ENCODE measurements at regions not wholly inside any gene's neighbourhood (a gene's known extent, or its start where the extent isn't known, plus 50 kb on each side); places are given as distances from the start of the nearest gene placed in this dataset.
"Not testable (repeated sequence)": the region's sequence is repeated elsewhere in the genome, so short reads cannot be mapped to it uniquely, and the experiment has no call there.

DNA sequence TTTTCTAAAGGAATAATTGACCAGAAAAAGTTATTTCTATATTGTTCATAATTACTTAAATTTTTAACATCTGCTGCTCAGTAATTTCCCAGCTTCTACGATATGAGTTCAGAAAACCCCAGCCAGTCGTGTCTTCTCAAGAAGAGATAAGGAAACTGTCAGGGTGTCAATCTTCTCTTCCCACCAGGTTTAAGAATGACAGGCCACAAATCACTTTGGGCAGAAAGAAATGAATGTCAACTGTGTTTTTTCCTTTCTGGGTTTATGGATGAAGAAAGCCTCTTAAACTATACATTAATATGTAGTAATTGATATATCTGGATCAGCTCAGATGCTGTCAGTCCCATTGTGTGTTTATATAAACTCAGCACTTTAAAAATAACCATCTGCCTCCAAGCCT lies 453.2 kb upstream of the NUDT12 start:
- DNase-seq (no peak), ATAC-seq (no peak)
- peaks cover 4 to 7% of the 10 kb centered on the region in 2 donors for H3K9me3 Mint-ChIP-seq
- H3K4me3 Mint-ChIP-seq, result no peak overlapping the region
- no peak overlapping the region for H3K27ac Mint-ChIP-seq
- H3K27me3 Mint-ChIP-seq, result no peaks in the 10 kb centered on the region
- H3K4me1 Mint-ChIP-seq, result no peaks in the 10 kb centered on the region

DNA sequence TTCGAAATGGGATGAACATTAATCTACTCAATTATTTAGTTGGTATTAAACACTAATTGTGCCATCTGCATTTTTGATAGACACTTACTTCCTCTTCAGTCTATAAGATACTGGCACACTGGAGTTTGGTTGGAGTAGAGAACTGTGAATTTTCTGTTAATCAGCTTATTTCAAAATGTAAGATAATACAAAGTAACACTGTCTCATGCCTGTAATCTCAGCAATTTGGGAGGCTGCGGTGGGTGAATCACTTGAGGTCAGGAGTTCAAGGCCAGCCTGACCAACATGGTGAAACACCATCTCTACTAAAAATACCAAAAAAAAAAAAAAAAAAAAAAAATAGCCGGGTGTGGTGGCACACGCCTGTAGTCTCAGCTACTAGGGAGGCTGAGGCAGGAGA lies 440.2 kb upstream of the NUDT12 start:
- not testable (repeated sequence) for H3K27ac Mint-ChIP-seq, H3K27me3 Mint-ChIP-seq, DNase-seq, H3K4me1 Mint-ChIP-seq, H3K4me3 Mint-ChIP-seq, H3K9me3 Mint-ChIP-seq, ATAC-seq

DNA sequence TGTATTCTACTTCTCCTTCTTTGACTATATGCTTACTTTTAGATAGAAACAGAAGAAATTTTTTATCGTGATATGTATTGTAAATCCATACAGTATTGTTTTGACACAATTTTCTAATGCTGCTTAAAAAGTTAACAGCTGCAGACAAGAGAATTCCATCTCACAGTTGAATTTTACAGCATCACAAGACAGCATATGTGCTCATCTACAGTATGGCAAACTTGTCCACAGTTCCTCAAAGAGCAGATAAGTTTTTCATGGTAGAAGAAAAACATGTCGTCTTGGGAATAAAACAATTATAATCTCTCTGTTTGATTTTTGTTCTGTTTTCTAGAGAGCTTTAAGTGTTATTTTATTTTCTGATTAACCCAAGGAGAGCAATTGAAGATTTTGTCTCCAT lies 438.5 kb upstream of the NUDT12 start:
- no peaks in the 10 kb centered on the region for H3K27me3 Mint-ChIP-seq
- no peak overlapping the region for H3K27ac Mint-ChIP-seq
- ATAC-seq (no peak), DNase-seq (no peak)
- peaks cover 0 to 8% of the 10 kb centered on the region in 2 donors for H3K9me3 Mint-ChIP-seq
- no peaks in the 10 kb centered on the region for H3K4me1 Mint-ChIP-seq
- no peak overlapping the region for H3K4me3 Mint-ChIP-seq

DNA sequence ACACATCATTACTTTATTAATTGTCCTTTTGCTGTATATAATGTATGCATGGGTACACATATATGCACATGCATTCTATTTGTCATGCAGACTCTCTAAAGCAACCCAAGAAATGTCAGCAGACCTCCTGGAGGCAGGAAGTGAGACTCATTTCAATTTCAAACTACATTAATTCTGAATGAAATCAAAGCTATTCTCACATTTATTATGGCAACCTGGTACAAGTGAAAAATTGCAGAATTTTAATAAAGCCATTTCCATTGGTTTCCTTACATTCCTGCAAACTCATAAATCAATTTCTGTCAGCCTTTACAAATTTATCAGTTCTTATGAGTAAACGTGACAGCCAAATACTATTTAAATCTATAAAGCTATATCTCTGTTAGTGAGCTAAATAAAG lies 430.4 kb upstream of the NUDT12 start:
- no peaks in the 10 kb centered on the region for H3K4me1 Mint-ChIP-seq
- DNase-seq, result no peak
- H3K27me3 Mint-ChIP-seq, result no peaks in the 10 kb centered on the region
- peaks cover 4 to 5% of the 10 kb centered on the region in 2 donors for H3K9me3 Mint-ChIP-seq
- H3K27ac Mint-ChIP-seq, result no peak overlapping the region
- no peak overlapping the region for H3K4me3 Mint-ChIP-seq
- no peak for ATAC-seq

DNA sequence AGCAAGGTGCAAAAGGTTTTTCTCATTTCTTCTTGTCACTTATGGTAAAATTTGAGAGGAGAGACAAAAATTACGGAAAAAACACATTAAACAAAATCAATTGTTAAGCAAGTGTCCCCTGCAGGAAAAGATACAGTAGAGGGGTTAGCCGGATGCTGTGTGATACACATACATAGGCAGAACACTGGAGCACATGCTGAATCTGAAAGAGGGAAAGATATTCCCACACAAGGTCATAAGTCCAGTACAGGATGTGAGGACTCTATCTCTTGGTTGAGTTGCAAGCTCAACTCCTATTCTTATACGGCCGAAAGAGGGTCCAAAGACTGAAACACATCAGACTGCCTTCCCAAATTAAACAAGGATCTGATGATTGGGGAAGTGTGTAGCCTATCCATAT lies 427.5 kb upstream of the NUDT12 start:
- no peaks in the 10 kb centered on the region for H3K4me1 Mint-ChIP-seq
- H3K27me3 Mint-ChIP-seq, result no peaks in the 10 kb centered on the region
- peaks cover 8 to 15% of the 10 kb centered on the region in 2 donors for H3K9me3 Mint-ChIP-seq
- no peak overlapping the region for H3K27ac Mint-ChIP-seq
- H3K4me3 Mint-ChIP-seq, result no peak overlapping the region
- ATAC-seq (no peak), DNase-seq (no peak)

DNA sequence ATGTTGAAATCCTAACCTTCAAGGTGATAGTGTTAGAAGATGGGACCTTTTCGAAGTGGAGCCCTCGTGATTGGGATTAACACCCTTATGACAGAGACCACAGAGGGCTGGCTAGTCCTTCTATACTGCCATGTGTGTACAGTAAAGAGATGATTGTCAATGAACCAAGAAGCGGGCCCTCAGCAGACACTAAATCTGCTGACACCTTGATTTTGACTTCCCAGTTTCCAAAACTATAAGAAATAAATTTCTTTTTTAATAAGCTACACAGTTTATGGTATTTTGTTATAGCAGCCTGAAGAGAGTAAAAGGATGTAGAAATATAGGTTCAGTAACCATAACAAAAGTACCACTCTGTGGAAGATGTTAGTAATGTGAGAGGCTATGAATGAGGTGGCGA lies 419.0 kb upstream of the NUDT12 start:
- Mint-ChIP-seq H3K9me3 (peaks cover 1 to 6% of the 10 kb centered on the region in 2 donors), H3K4me3 (no peak overlapping the region), H3K27me3 (no peaks in the 10 kb centered on the region), H3K27ac (no peak overlapping the region), H3K4me1 (no peaks in the 10 kb centered on the region)
- ATAC-seq (no peak), DNase-seq (no peak)

DNA sequence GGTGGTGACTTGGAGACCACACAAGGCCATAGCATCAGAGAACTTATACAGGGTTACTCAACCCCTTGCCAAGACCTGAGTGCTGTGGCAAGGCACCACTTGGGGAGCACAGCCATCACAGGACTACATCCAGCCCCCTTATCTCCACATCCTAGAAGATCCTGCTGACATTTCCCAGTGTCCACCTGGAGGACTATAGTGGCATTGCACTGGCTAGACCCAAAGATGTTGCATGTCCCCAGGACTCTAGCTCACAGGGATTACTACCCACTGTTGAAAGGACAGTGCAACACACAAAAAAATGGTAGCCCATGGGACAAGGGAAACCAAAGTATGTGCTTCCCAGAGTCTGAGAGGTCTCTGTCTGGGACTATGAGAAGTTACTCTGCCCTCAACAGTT lies 411.1 kb upstream of the NUDT12 start:
- no peak overlapping the region for H3K4me3 Mint-ChIP-seq
- H3K27ac Mint-ChIP-seq, result no peak overlapping the region
- peaks cover 10 to 23% of the 10 kb centered on the region in 2 donors for H3K9me3 Mint-ChIP-seq
- no peak for ATAC-seq
- no peaks in the 10 kb centered on the region for H3K27me3 Mint-ChIP-seq
- H3K4me1 Mint-ChIP-seq, result no peaks in the 10 kb centered on the region
- DNase-seq, result no peak

DNA sequence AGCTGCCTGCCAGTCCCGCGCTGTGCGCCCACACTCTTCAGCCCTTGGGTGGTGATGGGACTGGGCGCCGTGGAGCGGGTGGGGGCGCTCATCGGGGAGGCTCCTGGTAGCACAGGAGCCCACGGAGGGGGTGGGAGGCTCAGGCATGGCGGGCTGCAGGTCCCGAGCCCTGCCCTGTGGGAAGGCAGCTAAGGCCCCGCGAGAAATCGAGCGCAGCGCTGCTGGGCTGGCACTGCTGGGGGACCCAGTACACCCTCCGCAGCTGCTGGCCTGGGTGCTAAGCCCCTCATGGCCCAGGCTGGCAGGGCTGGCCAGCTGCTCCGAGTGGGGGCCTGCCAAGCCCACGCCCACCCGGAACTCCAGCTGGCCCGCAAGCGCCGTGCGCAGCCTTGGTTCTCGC lies 403.7 kb upstream of the NUDT12 start:
- not testable (repeated sequence) for H3K4me1 Mint-ChIP-seq, H3K4me3 Mint-ChIP-seq, DNase-seq, H3K27me3 Mint-ChIP-seq, ATAC-seq, H3K27ac Mint-ChIP-seq
- peaks cover 18 to 21% of the 10 kb centered on the region in 2 donors for H3K9me3 Mint-ChIP-seq

DNA sequence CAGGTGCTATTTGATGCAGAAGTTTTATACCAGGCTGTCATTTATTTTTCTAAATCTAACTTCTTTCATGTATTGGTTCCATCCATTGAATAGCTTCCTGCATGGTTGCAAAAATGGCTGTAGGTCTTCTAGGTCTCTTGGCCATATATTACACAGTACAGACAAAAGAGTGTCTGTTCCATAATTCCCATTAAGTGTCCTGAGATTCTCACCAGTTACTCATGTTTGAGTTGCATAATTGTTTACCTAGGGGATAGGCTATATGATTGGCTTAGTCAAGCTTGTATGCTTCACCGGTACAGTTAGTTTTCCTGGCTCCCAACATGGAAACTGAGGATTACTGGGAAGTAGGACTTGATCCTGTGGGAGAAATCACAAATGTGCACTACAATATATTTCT lies 399.4 kb upstream of the NUDT12 start:
- DNase-seq (no peak), ATAC-seq (no peak)
- no peaks in the 10 kb centered on the region for H3K4me1 Mint-ChIP-seq
- peaks cover 7 to 12% of the 10 kb centered on the region in 2 donors for H3K9me3 Mint-ChIP-seq
- no peak overlapping the region for H3K4me3 Mint-ChIP-seq
- no peaks in the 10 kb centered on the region for H3K27me3 Mint-ChIP-seq
- no peak overlapping the region for H3K27ac Mint-ChIP-seq

DNA sequence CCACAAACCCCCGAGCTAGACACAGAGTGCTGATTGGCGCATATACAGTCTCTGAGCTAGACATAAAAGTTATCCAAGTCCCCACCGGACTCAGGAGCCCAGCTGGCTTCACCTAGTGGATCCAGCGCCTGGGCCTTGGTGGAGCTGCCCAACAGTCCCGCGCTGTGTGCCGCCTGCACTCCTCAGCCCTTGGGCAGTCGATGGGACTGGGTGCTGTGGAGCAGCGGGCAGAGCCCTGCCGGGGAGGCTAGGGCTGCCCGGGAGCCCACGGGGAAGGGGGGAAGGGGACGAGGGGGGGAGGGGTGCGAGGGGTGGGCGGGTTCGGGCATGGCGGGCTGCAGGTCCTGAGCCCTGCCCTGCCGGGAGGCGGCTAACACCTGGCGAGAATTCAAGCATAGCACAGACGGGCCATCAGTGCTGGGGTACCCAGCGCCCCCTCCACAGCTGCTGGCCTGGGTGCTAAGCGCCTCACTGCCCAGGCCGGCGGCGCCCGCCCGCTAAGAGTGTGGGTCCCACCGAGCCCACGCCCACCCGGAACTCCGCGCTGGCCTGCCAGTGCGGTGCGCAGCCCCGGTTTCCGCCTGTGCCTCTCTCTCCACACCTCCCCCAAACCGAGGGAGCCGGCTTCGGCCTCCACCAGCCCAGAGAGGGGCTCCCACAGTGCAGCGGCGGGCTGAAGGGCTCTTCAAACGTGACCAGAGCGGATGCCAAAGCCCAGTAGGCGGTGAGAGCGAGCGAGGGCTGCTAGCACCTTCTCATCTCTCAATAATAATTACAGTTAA lies 391.2 kb upstream of the NUDT12 start:
- no peaks in the 10 kb centered on the region for H3K4me1 Mint-ChIP-seq
- no peaks in the 10 kb centered on the region for H3K27me3 Mint-ChIP-seq
- no peak for DNase-seq

DNA sequence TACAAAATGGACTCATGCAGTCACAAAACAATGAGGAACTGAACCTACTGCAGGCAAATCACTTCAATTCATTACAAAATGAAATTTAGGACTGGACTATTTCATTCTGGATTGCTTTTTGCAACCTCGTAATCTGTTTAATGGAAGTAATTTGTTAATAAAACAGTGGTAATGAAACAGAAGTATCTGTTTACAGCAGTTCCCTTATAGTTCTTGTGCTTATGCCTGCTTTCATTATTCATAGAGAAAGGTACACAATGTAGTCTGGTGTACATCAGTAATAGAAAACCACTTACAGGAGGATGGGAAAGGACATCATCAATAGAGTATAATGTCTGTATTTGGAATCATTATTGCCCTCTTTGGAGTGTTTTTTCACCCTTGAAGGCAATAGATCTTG lies 389.2 kb upstream of the NUDT12 start:
- no peak for ATAC-seq
- H3K27me3 Mint-ChIP-seq, result no peaks in the 10 kb centered on the region
- H3K9me3 Mint-ChIP-seq, result peaks cover 0 to 7% of the 10 kb centered on the region in 2 donors
- no peaks in the 10 kb centered on the region for H3K4me1 Mint-ChIP-seq
- no peak for DNase-seq
- no peak overlapping the region for H3K27ac Mint-ChIP-seq
- H3K4me3 Mint-ChIP-seq, result no peak overlapping the region

More for the DNA sequence above, 391.2 kb upstream of the NUDT12 start:
- Mint-ChIP-seq H3K9me3 (peaks cover 0 to 7% of the 10 kb centered on the region in 2 donors), H3K27ac (no peak overlapping the region), H3K4me3 (no peak overlapping the region)
- ATAC-seq, result peak; percentile 52

DNA sequence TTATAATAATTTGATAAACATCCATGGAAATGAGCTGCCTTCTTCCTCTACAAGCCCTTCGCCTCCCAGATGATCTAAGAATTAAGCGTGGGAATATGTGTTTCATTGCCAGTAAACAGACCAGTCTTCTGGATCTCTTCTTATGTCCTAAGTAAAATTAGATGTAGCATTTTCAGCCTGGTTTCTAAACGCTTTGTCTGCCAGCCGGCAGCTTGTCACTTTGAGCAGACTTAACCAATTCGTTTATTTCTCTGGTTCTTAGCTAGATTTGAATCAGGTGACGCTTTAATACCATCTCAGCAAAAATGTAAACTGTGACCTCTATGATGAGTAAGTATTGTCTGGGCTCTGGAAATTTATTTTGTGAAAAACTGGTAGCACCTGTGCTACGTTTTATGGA lies 380.6 kb upstream of the NUDT12 start:
- no peaks in the 10 kb centered on the region for H3K9me3 Mint-ChIP-seq
- H3K4me3 Mint-ChIP-seq, result no peak overlapping the region
- no peak for DNase-seq
- no peak overlapping the region for H3K27ac Mint-ChIP-seq
- no peaks in the 10 kb centered on the region for H3K4me1 Mint-ChIP-seq
- no peaks in the 10 kb centered on the region for H3K27me3 Mint-ChIP-seq
- ATAC-seq, result no peak

DNA sequence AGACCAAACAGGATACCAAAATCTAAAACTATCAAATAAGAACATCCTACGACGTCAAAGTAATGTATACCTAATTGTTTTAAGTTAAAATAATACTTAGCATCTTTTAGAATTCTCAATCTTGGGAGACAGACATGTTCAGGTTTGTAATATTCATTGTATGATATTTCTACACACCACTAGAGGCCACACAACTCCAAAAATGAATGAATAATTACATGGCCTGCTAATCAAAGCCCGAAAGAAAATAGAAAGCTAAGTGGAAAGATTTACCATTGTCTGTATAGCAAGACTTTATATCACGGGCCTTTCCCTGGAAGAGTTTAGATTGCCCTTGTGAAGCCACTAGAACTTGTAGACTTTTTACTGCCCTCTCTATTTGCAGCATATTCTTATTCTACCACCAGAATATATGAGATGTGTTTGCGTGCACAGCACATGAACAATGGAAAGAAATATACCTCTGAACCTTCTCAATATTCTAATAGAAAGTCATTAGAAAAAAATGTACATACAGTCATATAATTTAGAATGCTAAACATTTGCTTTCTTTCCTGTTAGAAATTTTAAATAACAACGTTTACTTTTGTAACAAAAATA lies 380.1 kb upstream of the NUDT12 start:
- no peak for DNase-seq
- no peak overlapping the region for H3K4me3 Mint-ChIP-seq
- ATAC-seq, result no peak
- no peak overlapping the region for H3K27ac Mint-ChIP-seq
- H3K4me1 Mint-ChIP-seq, result no peaks in the 10 kb centered on the region
- H3K9me3 Mint-ChIP-seq, result no peaks in the 10 kb centered on the region
- H3K27me3 Mint-ChIP-seq, result no peaks in the 10 kb centered on the region

DNA sequence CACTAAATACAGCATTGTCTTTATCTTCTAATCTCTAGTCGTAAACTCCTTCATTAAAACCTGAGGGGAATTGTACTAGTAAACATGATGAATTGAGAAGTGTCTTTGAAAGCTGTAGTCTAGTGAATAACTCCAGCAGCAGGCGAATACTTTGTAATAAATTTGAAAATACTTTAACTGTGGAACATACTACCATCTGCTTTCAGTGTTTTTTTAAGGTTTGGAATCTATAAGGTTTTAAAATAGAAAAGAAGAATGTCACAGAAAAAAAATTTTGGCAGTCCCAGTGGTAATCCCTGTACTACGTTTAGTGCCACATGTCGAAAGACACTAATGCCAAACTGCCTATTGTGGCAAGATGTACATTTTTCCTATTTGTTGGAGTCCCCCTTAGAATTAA lies 379.0 kb upstream of the NUDT12 start:
- Mint-ChIP-seq H3K27me3 (no peaks in the 10 kb centered on the region), H3K4me3 (no peak overlapping the region), H3K9me3 (no peaks in the 10 kb centered on the region), H3K4me1 (no peaks in the 10 kb centered on the region), H3K27ac (no peak overlapping the region)
- DNase-seq (no peak), ATAC-seq (no peak)

DNA sequence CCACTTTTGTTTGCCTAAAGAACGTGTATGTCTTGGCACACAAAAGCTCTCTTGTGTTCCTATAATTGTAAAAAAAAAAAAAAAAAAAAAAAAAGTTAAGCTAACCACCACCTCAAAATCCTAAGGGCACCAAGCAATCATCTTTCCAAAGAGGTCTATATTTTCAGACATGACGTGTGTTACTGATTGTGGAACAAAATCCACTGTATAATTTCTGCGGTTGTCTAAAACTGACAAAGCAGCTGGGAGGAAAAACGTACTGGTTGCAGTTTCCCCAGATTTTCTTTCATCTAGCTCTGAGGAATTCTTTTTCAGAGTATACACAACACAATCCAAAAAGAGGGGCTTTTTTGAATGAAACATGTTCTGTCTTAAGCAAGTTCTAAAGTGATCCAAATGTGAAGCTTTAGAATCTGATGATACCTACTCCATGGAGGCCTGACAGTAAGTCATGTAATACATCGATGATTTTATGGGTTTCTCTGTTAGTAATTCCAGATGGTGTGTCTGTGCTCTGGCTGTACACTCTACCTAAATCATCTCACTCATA lies 375.6 kb upstream of the NUDT12 start:
- Mint-ChIP-seq H3K4me1 (no peaks in the 10 kb centered on the region), H3K27me3 (no peaks in the 10 kb centered on the region), H3K4me3 (no peak overlapping the region), H3K9me3 (peaks cover 0 to 9% of the 10 kb centered on the region in 2 donors), H3K27ac (no peak overlapping the region)
- ATAC-seq (no peak), DNase-seq (no peak)

DNA sequence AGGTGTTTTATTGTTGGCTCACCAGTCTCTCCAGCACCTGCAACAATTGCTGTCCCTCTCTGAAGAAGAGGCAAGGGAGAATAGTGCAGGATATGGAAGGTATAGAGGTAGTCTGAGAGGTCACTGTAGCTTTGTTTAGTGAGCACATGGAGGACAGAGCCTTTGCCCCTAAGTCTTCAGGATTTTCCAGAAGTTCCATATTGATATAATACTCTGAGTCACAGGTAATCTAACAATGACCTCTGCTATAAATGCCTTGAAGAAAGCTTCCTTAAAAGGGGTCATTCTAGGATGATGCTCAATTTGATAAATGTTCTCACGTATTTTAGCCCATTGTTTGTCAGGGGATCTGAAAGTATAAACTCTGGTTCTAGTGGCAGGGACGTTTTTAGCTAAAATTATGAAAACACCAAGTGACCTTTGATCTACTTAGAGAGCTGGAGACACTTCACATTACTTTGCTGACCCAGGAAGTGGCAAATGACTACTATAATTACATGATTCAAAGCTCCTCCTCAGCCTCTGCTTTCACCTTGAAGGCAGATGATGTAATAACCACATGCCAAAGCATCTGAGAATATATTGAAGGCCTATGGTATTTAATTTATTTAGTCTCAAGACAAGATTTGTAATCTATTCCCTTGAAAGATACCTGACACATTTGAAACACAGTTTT lies 366.9 kb upstream of the NUDT12 start:
- Mint-ChIP-seq H3K27me3 (no peaks in the 10 kb centered on the region), H3K9me3 (peaks cover 0 to 5% of the 10 kb centered on the region in 2 donors), H3K4me1 (no peaks in the 10 kb centered on the region), H3K4me3 (no peak overlapping the region), H3K27ac (no peak overlapping the region)
- ATAC-seq (no peak), DNase-seq (no peak)

Measured in stimulated activated naive CD8-positive, alpha-beta T cell treated with anti-CD3 and anti-CD28 coated beads, Interleukin-15, amount 100 ng/mL, for 72 hours (primary cell).